ENCODE measurements at regions not wholly inside any gene's neighbourhood (a gene's known extent, or its start where the extent isn't known, plus 50 kb on each side); places are given as distances from the start of the nearest gene placed in this dataset.

GRCh38 chrX:78455901-78456300 lies 128.5 kb upstream of the CYSLTR1 start:
- Mint-ChIP-seq H3K27ac (ENCODE audit: low read depth) (no peak overlapping the region), H3K4me3 (no peak overlapping the region), H3K9me3 (no peaks in the 10 kb centered on the region), H3K27me3 (no peaks in the 10 kb centered on the region), H3K36me3 (ENCODE audit: insufficient read depth) (no peaks in the 10 kb centered on the region), H3K4me1 (no peaks in the 10 kb centered on the region)
- ATAC-seq (replicated peaks; ENCODE audit: extremely low read depth, poor library complexity, severe bottlenecking) (no peak), DNase-seq (ENCODE audit: low spot score in 2 of 2) (no peak)

- no peak for DNase-seq (ENCODE audit: low spot score in 2 of 2)
- no peaks in the 10 kb centered on the region for H3K9me3 Mint-ChIP-seq
- no peak overlapping the region for H3K27ac Mint-ChIP-seq (ENCODE audit: low read depth)
- H3K27me3 Mint-ChIP-seq = no peaks in the 10 kb centered on the region
- no peak for ATAC-seq (replicated peaks; ENCODE audit: extremely low read depth, poor library complexity, severe bottlenecking)
- H3K4me1 Mint-ChIP-seq = no peaks in the 10 kb centered on the region
- no peak overlapping the region for H3K4me3 Mint-ChIP-seq
- H3K36me3 Mint-ChIP-seq (ENCODE audit: insufficient read depth) = no peaks in the 10 kb centered on the region
Measured at GRCh38 chrX:78452356-78452755, 124.9 kb upstream of the CYSLTR1 start.

GRCh38 chrX:78437621-78438020 lies 110.2 kb upstream of the CYSLTR1 start:
- Mint-ChIP-seq H3K9me3 (peaks cover 6% of the 10 kb centered on the region), H3K4me1 (no peaks in the 10 kb centered on the region), H3K4me3 (no peak overlapping the region), H3K27me3 (no peaks in the 10 kb centered on the region), H3K36me3 (ENCODE audit: insufficient read depth) (no peaks in the 10 kb centered on the region), H3K27ac (ENCODE audit: low read depth) (no peak overlapping the region)
- no peak for DNase-seq (ENCODE audit: low spot score in 2 of 2)
- ATAC-seq (replicated peaks; ENCODE audit: extremely low read depth, poor library complexity, severe bottlenecking) = no peak

GRCh38 chrX:78429172-78429571 lies 101.8 kb upstream of the CYSLTR1 start:
- no peaks in the 10 kb centered on the region for H3K4me1 Mint-ChIP-seq
- no peaks in the 10 kb centered on the region for H3K27me3 Mint-ChIP-seq
- ATAC-seq (replicated peaks; ENCODE audit: extremely low read depth, poor library complexity, severe bottlenecking) = no peak
- no peak overlapping the region for H3K4me3 Mint-ChIP-seq
- no peaks in the 10 kb centered on the region for H3K36me3 Mint-ChIP-seq (ENCODE audit: insufficient read depth)
- H3K27ac Mint-ChIP-seq (ENCODE audit: low read depth) = no peak overlapping the region
- H3K9me3 Mint-ChIP-seq = peaks cover 8% of the 10 kb centered on the region
- DNase-seq (ENCODE audit: low spot score in 2 of 2) = no peak

- no peak overlapping the region for H3K4me3 Mint-ChIP-seq
- no peaks in the 10 kb centered on the region for H3K4me1 Mint-ChIP-seq
- no peak overlapping the region for H3K27ac Mint-ChIP-seq (ENCODE audit: low read depth)
- peaks cover 28% of the 10 kb centered on the region for H3K27me3 Mint-ChIP-seq
- DNase-seq (ENCODE audit: low spot score in 2 of 2) (no peak), ATAC-seq (replicated peaks; ENCODE audit: extremely low read depth, poor library complexity, severe bottlenecking) (no peak)
- no peaks in the 10 kb centered on the region for H3K36me3 Mint-ChIP-seq (ENCODE audit: insufficient read depth)
- peaks cover 9% of the 10 kb centered on the region for H3K9me3 Mint-ChIP-seq
Measured at GRCh38 chrX:78388663-78389062, 61.3 kb upstream of the CYSLTR1 start.

- no peak overlapping the region for H3K27ac Mint-ChIP-seq (ENCODE audit: low read depth)
- H3K27me3 Mint-ChIP-seq = peaks cover 28% of the 10 kb centered on the region
- no peaks in the 10 kb centered on the region for H3K36me3 Mint-ChIP-seq (ENCODE audit: insufficient read depth)
Measured at GRCh38 chrX:78387364-78387763, 60.0 kb upstream of the CYSLTR1 start.

GRCh38 chrX:78384486-78384885 lies 57.1 kb upstream of the CYSLTR1 start:
- ATAC-seq (replicated peaks; ENCODE audit: extremely low read depth, poor library complexity, severe bottlenecking) = no peak
- no peak for DNase-seq (ENCODE audit: low spot score in 2 of 2)
- Mint-ChIP-seq H3K27ac (ENCODE audit: low read depth) (no peak overlapping the region), H3K4me1 (no peaks in the 10 kb centered on the region), H3K4me3 (no peak overlapping the region), H3K9me3 (peaks cover 6% of the 10 kb centered on the region), H3K36me3 (ENCODE audit: insufficient read depth) (no peaks in the 10 kb centered on the region), H3K27me3 (peaks cover 24% of the 10 kb centered on the region)

More at GRCh38 chrX:78387364-78387763, 60.0 kb upstream of the CYSLTR1 start:
- ATAC-seq (replicated peaks; ENCODE audit: extremely low read depth, poor library complexity, severe bottlenecking) (no peak), DNase-seq (ENCODE audit: low spot score in 2 of 2) (no peak)
- H3K9me3 Mint-ChIP-seq = peaks cover 9% of the 10 kb centered on the region
- no peaks in the 10 kb centered on the region for H3K4me1 Mint-ChIP-seq
- no peak overlapping the region for H3K4me3 Mint-ChIP-seq

GRCh38 chrX:78383594-78383993 lies 56.2 kb upstream of the CYSLTR1 start:
- H3K27ac Mint-ChIP-seq (ENCODE audit: low read depth) = no peak overlapping the region
- no peaks in the 10 kb centered on the region for H3K9me3 Mint-ChIP-seq
- H3K27me3 Mint-ChIP-seq = peaks cover 16% of the 10 kb centered on the region
- H3K4me1 Mint-ChIP-seq = no peaks in the 10 kb centered on the region
- no peak overlapping the region for H3K4me3 Mint-ChIP-seq
- H3K36me3 Mint-ChIP-seq (ENCODE audit: insufficient read depth) = no peaks in the 10 kb centered on the region
- no peak for ATAC-seq (replicated peaks; ENCODE audit: extremely low read depth, poor library complexity, severe bottlenecking)
- no peak for DNase-seq (ENCODE audit: low spot score in 2 of 2)

- Mint-ChIP-seq H3K27me3 (no peaks in the 10 kb centered on the region), H3K36me3 (ENCODE audit: insufficient read depth) (no peaks in the 10 kb centered on the region), H3K9me3 (no peaks in the 10 kb centered on the region), H3K4me1 (no peaks in the 10 kb centered on the region), H3K4me3 (no peak overlapping the region), H3K27ac (ENCODE audit: low read depth) (no peak overlapping the region)
- ATAC-seq (replicated peaks; ENCODE audit: extremely low read depth, poor library complexity, severe bottlenecking) (no peak), DNase-seq (ENCODE audit: low spot score in 2 of 2) (no peak)
Measured at GRCh38 chrX:78378476-78379115, 51.2 kb upstream of the CYSLTR1 start.
